Neutrophil (primary cell): ENCODE measurements at regions not wholly inside any gene's neighbourhood (a gene's known extent, or its start where the extent isn't known, plus 50 kb on each side); places are given as distances from the start of the nearest gene placed in this dataset.

Experiments used
- H3K27ac ChIP-seq: fragments of 200-600 bp; sonication (generic); 2 replicates; pipeline ENCODE4 v1.5.1; 2016; ENCODE audit warnings: mild to moderate bottlenecking, moderate library complexity
- H3K27me3 ChIP-seq: fragments of 200-600 bp; sonication (generic); 2 replicates; pipeline ENCODE4 v1.6.0; 2016; ENCODE audit warnings: mild to moderate bottlenecking
- H3K36me3 ChIP-seq: fragments of 200-600 bp; sonication (generic); 2 replicates; pipeline ENCODE4 v1.5.1; 2017
- H3K4me1 ChIP-seq, 2 experiments: fragments of 200-600 bp in 1 of 2; sonication (generic) in 1 of 2; 1 replicate in 1 of 2; 2 replicates in 1 of 2; pipeline versions ENCODE4 v1.5.1 to v1.6.1; 2013 to 2016; ENCODE audit warnings: low read depth in 1 of 2, low read length in 1 of 2, mild to moderate bottlenecking in 1 of 2, moderate library complexity in 1 of 2; ENCODE audit not compliant: control insufficient read depth in 1 of 2, insufficient read depth in 1 of 2
- H3K4me3 ChIP-seq, 2 experiments: fragments of 200-600 bp in 1 of 2; sonication (generic) in 1 of 2; 1 replicate in 1 of 2; 2 replicates in 1 of 2; pipeline ENCODE4 v1.5.1; 2013 to 2016; ENCODE audit warnings: low read depth in 1 of 2, low read length in 1 of 2, mild to moderate bottlenecking in 1 of 2, moderate library complexity in 1 of 2
- H3K9me3 ChIP-seq: fragments of 200-600 bp; sonication (generic); 2 replicates; pipeline ENCODE4 v1.5.1; 2016
- TF ChIP-seq, protein P1 (sequence below): fragments of 200-600 bp; sonication (generic); IDR thresholded peaks from 2 replicates; pipeline ENCODE4 v1.5.1; 2016; ENCODE audit warnings: antibody characterized with exemption

DNA sequence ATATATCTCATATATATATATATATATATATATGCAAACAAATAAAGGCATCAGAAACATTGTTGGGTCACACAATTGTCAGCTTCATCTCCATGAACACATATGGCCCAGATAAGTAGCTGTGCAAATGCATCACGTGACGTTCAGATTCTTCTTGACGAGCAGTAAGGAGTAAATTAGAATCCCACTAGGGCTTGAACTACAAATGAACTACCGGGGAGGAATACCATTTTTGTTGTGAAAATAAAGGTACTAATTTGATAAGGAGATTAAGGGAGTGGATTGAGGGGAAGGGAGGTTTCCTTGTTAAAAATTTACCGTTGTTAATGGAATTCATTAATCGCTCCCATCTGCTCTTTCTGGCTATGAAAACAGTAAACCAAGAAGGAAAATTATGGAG is 186.5 kb upstream of the COPS8 start:
- TF ChIP-seq, protein P1, sequence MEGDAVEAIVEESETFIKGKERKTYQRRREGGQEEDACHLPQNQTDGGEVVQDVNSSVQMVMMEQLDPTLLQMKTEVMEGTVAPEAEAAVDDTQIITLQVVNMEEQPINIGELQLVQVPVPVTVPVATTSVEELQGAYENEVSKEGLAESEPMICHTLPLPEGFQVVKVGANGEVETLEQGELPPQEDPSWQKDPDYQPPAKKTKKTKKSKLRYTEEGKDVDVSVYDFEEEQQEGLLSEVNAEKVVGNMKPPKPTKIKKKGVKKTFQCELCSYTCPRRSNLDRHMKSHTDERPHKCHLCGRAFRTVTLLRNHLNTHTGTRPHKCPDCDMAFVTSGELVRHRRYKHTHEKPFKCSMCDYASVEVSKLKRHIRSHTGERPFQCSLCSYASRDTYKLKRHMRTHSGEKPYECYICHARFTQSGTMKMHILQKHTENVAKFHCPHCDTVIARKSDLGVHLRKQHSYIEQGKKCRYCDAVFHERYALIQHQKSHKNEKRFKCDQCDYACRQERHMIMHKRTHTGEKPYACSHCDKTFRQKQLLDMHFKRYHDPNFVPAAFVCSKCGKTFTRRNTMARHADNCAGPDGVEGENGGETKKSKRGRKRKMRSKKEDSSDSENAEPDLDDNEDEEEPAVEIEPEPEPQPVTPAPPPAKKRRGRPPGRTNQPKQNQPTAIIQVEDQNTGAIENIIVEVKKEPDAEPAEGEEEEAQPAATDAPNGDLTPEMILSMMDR: no peak
- Histone ChIP-seq H3K36me3 (no peaks in the 10 kb centered on the region), H3K27me3 (peaks cover 70% of the 10 kb centered on the region), H3K4me1 (no peaks in the 10 kb centered on the region), H3K9me3 (no peaks in the 10 kb centered on the region), H3K27ac (no peak overlapping the region), H3K4me3 (no peak overlapping the region)

DNA sequence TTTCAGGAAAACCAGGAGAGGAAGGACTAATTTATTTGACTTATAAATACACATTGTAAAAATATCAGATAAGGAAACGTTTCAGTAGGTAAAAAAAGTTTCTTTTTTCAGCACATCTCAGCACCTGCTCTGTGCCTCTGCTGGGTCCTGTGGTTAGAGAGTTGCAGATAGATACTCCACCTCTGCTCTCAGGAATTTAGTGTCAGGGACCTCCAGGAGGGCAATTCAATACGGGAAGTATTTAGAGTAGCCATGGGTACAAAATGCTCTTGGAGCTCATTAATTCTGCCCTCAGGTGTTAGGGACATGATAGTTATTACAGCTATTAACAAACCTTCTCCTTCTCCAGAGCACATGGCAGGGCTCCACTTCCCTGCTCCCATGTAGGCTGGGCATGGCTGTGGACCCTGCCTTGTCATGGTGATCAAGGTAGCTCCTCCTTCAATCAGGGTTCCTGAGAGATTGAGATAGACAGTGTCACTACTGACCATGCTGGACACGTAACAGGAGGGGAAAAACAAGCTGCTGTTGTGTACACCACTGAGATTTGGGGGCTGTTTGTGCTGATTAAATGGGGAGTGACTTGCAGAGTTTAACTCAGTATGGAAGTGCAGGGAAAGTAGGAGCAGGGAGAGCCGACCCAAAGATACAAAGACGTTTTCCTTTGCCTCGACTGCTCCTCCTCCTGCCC is 185.6 kb upstream of the COPS8 start:
- no peaks in the 10 kb centered on the region for H3K4me1 ChIP-seq
- TF ChIP-seq, protein P1: no peak
- H3K9me3 ChIP-seq: no peaks in the 10 kb centered on the region
- H3K27me3 ChIP-seq: peaks cover 71% of the 10 kb centered on the region
- H3K27ac ChIP-seq: no peak overlapping the region
- no peak overlapping the region for H3K4me3 ChIP-seq
- H3K36me3 ChIP-seq: no peaks in the 10 kb centered on the region

DNA sequence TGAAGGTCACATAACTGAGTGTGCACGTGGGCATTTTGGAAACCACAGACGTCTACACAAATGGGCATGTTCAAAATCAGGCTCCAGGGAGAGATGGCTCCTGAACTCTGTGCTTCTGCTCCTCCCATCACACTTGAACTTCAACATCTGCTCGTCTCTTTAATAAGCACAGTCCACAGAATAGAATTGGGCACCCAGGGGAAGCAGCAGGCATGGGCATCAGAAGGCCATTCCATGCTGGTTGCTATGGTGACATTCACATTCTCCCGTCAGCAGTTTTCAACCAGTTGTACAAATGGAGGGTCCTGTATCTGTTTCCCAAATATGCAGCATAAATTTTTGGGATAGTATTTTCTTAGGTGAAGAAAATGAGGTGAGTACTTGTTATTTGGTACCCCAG is 183.7 kb upstream of the COPS8 start:
- no peaks in the 10 kb centered on the region for H3K9me3 ChIP-seq
- no peaks in the 10 kb centered on the region for H3K4me1 ChIP-seq
- H3K27ac ChIP-seq: no peak overlapping the region
- peaks cover 72% of the 10 kb centered on the region for H3K27me3 ChIP-seq
- H3K4me3 ChIP-seq: no peak overlapping the region
- H3K36me3 ChIP-seq: no peaks in the 10 kb centered on the region
- TF ChIP-seq, protein P1: no peak

DNA sequence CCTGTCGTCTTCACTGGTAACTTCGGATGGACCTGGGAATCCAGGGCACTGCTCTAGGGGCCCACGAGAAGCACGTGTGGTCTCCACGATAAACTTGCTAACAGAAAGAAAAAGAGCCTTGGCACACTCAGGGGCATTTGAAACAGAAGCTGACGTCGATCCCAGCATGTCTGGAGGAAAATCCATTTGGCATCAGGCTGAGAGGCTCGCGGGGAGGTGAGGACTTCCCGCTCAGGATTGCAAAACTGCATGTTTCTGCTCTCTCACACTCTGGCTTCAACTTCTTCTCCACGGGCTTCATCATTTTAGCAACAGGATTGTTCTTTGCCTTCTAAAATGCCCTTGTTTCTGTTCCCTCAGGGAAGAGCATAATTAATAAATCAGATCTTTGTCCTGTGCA is 181.7 kb upstream of the COPS8 start:
- no peaks in the 10 kb centered on the region for H3K4me1 ChIP-seq
- peaks cover 62% of the 10 kb centered on the region for H3K27me3 ChIP-seq
- TF ChIP-seq, protein P1: no peak
- H3K36me3 ChIP-seq: no peaks in the 10 kb centered on the region
- no peaks in the 10 kb centered on the region for H3K9me3 ChIP-seq
- H3K27ac ChIP-seq: no peak overlapping the region
- H3K4me3 ChIP-seq: no peak overlapping the region

DNA sequence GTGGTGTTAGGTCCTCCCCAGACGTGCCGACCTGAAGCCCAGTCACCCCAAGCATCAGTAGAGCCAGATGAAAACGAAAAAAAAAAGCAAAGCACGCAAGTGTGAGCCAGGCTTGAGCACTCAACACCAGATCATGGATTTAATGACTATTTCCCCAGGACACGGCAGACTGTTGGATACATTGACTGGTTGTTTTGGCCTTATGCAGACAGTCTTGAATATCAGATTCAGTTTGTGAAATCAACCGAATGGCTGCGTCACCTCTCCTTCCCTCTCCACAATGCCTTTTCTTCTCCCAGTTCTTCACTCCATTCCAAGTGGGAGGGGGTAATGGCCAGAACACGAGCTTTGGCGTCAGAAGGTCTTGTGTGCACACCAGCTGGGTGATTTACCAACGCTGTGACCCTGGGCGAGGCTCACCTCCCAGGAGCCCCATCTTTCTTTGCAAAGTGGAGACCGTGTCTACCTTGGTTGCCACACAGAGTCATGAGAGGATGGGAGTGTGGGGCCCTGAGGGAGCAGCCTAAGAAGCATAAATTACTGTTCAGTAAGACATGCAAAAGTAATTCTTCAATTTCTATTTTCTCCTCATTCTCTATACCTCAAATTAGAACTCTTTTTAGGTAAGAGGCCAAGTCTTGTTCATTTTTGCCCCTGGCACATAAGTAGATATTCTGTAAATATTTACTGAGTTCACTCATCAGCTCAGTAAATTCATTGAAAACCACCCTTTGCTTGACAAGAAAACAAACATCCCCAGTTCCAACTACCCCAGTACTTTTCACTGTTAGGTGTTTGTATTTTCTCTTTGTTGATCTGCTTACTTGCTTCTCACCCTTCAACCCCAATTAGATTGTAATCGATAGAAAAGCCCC is 181.1 kb upstream of the COPS8 start:
- no peak overlapping the region for H3K4me3 ChIP-seq
- H3K27ac ChIP-seq: no peak overlapping the region
- TF ChIP-seq, protein P1: no peak
- no peaks in the 10 kb centered on the region for H3K9me3 ChIP-seq
- peaks cover 57% of the 10 kb centered on the region for H3K27me3 ChIP-seq
- H3K36me3 ChIP-seq: no peaks in the 10 kb centered on the region
- H3K4me1 ChIP-seq: no peaks in the 10 kb centered on the region
